Stimulated activated CD4-positive, alpha-beta T cell treated with anti-CD3 and anti-CD28 coated beads, Interleukin-2, amount 100 ng/mL, for 4 hours (primary cell): ENCODE measurements at regions not wholly inside any gene's neighbourhood (a gene's known extent, or its start where the extent isn't known, plus 50 kb on each side); places are given as distances from the start of the nearest gene placed in this dataset.

Source experiments
- DNase-seq: peaks from one replicate; pipeline ENCODE4 v3.0.0-alpha.2; 2020; ENCODE audit warnings: low read depth

DNA sequence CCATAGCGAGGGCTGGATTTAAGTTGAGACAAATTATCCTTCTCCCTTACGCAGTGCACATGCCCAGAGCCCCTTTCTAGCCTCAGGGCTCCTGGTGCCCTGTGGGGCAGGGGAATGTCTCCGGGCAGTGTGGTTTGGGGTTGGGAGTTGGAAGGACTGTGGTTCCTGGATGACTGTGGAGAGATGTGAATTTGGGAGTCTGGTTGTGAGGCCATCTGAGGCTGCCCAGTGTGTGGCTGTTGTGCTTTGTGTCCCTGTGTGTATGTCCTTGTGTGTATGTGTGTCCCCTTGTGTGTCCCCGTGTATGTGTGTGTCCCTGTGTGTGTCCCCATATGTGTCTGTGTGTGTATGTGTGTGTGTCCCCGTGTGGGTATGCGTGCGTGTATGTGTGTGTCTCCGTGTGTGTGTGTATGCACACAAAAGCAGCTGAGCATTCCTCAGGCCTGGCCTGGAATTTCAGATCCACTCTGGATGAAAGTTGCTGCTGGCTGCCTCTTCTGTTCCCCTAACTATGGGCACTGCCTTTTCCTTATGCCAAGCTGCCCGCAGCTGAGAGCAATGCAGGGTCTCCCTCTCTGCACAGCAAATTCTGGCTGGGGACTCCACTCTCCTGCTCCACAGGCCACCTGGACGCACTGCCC lies 65.4 kb downstream of the UBIAD1 start:
- DNase-seq: no peak

DNA sequence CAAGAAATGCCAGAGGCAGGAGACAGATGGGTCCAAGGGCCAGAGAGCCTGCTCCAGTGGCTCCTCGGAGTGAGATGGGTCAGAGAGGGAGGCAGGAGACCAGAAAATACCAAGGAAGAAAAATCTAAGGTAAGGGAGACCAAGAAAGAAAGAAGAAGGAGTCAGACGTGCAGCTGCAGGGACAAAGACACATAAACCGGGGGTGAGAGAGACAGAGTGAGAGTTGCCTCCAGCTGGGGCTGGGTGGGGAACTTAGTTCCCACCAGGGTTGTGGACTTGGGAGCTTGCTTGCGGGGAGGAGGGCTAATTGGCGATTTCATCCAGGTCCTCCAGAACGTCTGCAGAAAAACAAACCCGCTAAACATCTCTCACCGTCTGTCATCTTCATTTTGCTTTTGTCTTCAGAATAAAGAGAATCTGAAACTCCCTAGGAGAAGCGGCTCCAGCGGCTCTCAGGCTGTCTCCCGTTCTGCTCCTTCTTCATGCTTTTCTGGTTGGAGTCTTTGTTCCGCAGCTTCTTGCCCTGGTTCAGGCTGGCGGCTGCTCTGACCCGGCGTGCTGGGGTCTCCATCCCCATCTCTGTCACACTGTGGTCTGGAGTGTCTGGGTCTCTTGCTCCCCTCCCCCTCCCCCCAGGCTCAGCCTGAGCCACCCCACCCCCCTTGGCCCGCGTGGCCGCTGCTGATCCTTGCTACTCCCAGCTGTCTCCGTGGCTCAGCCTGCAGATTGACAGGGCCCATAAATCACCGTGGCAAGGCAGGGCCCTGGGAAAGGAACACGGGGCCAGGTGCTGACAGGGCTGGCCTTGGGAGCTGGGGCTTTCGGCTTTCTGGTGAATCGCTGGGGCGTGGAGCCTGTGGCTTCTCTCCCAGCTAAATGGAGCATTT lies 66.6 kb downstream of the UBIAD1 start:
- DNase-seq: no peak

DNA sequence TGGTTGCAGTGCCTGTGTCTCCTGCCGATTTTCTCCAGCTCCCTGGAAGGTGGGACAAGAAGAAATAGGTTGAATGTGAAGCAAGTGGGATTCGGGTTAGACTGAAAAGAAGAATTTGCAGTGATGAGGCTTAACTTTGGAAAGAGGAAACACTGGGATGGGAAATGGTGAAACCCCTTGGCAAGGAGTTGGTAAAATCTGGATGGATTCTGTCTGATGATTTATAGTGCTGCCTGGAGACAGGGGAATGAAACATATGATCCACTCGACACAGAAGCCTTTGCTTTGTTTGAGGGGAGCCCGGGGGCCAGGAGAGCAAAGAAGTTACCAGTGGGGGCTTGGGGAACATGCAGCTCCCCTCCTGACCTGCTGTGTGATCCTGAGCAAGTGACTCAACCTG lies 67.2 kb downstream of the UBIAD1 start:
- no peak for DNase-seq

DNA sequence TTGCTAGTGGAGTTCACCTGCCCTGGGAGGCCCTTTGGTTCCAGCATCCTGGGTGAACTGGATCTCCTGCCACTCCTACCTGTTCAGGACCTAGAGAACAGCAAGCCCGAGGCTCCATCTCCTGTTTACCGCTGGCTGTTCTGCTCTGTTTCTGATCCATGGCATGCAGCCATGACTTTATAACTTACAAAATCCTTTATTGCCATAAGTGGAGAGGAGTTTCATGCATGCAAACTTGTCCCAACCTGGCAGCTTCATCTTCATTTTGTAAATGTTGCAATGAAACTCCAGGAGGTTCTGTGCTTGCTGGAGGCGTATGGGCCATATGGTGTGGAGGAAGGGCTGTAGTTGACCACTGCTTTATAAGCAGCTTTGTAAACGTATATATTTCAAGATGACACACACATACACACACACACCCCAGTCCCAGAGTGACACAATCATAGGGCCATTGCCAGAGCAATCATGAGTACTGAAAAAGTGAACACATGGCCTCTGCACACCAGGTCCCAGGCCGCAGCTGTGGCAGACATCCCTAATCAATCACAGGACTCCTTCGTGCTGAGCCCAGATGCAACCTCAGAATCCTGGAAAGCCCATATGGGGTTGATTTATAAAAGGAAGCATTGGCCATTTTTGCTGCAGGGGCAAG lies 69.0 kb downstream of the UBIAD1 start:
- no peak for DNase-seq

DNA sequence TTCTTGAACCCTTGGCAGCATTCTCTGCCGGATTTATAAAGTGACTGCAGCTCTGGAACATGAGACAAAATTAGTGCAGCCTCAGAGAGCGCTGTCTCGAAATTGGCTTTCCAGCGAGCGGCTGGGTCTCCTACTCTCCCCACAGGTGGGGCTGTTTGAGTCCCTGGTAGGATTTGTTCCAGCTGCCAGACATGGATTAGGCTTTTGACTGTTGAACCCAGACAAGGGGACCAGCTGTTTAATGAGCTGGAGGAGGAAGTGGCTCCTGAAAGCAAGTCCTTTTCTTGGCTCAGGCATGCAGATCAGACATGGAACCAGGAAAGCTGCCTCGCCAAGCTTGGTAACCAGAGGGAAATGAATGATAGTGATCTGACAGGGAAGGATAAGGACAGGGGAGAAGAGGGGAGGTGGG lies 69.6 kb downstream of the UBIAD1 start:
- no peak for DNase-seq

DNA sequence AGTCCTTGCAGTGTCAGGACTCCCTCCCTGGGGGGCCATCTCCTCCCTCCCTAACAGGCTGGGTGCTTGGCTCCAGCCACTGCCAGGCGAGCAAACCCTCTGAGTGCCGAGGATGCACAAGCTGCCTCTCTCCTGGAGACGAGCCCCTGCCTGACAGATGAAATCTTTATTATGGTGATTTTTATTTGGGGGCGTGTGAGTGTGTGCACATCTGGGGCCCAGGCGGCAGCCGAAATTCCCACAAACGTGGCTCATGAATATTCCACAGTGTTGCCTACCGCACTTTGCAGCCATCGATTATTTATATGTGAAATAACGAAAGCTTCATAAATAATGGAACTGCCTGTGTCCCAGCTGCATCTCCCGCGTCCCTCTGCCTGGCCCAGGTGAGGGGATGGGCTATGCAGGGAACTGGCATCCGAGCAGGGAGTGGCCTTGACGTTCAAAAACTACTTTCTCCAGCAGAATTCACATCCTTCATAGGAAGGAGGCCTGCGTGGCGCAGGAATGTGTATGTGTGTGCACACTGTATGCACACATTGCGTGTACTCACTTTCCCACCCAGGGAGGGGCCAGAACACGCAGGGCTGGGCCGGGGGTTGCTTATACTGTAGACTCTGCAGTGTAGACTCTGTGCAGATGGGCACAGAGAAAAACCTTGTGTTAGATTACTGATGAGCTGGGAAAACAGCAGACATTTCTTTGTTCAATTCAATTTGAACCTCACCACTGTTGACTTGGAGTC lies 73.1 kb downstream of the UBIAD1 start:
- DNase-seq: no peak

DNA sequence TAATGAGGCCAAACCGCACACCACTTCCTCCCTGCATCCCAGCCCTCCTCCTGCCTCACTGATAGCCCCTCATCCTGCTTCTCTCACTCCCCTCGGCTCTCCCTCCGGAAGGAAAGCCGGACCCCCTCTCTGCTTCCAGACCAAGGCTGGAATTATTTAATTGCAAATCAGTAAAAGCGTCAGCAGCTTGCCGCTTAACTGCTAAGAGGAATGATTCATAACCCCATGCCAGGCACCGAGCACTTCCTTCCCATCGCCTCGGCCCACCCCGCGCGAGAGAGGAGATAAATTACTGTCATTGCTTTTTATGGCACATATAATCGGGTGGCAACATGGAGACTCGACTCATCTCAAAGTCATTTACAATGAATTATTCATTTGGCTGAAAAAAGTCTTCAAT lies 77.3 kb downstream of the UBIAD1 start:
- DNase-seq: no peak

DNA sequence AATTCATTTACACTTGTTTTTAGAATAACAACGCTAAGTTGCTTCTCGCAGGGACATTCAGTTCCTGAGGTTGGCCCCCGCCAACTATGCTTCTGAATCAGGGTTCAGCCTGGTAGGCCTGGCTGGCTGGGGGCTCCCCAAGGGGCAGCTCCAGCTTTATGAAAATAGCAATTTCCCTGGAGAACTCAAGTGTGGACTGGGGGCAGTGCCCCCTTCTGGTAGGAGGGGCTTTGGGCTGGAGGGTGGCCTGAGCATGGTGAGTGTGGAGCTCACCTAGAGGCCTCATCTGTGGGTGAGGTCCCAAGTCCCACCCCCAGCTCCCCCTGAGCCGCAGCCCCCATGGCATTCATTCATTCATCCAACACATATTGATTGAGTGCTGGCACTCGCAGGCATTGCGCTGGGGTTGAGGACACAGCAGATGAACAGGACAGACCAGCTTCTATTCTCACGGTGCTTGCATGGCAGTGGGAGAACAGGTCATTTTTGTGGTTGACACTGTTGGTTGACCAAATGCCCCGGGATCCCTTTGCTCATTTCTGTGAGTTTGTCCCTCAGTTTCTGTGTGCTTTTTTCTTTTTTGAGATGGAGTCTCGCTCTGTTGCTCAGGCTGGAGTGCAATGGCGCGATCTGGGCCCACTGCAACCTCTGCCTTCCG lies 79.2 kb downstream of the UBIAD1 start:
- no peak for DNase-seq

DNA sequence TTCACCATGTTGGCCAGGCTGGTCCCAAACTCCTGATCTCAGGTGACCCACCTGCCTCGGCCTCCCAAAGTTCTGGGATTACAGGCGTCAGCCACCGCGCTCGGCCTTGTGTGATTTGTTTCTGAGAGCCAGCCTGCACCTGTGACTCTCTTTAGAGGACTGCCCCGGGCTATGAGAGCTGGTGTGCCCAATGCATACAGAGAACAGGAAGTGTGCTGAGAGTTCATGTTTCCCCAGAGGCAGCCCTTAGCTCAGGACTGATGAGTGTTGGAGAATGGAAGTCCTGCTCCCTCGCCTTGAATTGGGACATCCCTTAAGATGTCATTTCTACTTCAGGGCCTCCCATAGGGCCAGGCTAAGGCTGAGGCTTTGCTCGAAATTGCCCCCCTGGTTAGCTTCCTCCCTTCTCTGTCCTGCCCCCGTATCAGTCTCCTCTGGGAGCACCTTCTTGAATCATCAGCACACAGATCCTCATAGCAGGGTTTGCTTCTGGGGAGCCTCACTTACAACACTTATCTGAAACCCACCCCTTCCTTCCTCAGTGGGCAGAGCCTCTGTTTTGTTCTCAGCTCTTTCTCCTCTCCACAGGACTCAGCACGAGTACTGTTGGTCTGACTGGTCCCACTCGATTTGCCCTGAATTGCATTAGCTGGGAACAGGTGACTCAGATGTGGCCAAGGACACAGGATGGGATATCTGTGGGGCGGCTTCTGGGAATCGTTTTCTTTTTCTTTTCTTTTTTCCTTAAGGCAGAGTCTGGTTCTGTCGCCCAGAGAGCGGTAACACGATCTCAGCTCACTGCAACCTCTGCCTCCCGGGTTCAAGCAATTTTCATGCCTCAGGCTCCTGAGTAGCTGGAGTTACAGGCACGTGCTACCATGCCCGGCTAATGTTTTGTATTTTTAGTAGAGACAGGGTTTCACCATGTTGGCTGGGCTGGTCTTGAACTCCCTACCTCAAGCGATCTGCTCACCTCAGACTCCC lies 80.1 kb downstream of the UBIAD1 start:
- no peak for DNase-seq

DNA sequence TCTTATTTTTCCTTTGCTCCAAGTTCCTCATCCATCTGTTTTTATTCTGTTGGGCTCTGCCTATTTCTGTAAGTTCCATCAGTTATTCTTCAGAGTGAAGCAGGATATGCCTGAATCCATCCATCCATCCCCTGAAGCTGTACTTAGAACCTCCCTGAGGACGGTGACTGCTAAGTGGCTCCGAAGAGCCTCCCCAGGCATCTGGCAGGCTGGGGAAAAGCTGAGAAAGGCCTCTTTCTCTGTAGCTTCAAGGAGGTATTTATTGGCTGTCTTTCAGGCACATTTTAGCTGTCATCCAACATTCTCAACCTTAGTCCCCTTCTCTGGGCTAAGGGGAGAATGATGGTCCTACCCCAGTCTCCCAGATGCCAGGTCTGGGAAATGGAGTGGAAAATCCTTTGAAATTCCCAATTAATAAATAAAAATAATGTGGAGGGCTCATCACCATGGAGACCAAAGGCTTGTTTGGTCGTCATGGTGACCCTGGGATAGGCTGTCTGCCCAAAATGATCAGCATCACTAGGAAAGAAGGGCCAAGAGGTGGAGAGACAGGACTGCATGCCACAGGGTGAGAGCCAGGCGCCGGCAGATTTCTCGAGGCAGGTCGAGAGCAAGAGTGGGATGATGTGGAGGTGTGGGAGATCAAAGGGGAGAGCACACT lies 82.0 kb downstream of the UBIAD1 start:
- DNase-seq: no peak

DNA sequence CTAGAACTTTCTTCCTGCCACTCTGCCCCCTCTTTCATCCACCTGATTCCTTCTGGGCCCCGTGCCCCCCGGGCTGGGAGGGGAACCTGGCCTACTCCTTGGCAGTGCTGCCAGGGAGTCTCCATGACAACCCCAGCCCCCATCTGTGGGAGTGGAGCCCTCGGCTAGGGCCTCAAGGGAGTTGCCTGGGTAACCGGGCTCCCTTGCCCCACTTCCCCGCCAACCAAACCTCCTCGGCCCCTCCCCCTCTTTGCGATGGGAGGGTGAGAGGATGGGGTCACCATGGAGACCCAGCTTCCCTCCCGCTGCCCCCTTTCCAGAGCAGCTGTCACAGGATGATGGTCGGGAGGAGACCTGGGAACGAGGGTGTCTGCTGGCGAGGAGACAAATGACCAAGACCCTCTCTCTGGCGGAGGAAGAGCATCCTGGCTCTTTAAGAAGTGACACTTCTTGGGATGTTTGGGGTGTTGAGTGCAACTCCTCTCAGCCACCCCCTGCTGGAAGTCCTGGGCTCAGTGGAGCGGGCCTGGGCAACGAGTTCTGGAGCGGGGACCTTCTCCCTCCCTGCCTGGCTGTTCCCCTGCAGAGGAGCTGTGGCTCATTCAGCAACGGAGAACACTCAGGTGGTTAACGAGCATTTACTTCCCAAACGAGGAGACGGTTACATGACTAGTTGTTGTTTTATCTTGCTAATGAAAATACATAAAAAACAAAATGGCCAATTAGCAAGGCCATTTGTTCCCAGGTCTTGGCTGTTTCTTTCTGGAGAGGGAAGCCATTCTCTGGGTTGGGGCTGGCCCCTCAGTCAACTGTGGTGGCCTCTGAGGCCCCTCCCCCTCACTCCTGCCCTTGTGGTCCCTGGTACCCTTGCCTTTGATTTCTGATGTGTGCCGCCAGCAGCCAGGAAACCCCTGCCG lies 82.8 kb downstream of the UBIAD1 start:
- DNase-seq: no peak

DNA sequence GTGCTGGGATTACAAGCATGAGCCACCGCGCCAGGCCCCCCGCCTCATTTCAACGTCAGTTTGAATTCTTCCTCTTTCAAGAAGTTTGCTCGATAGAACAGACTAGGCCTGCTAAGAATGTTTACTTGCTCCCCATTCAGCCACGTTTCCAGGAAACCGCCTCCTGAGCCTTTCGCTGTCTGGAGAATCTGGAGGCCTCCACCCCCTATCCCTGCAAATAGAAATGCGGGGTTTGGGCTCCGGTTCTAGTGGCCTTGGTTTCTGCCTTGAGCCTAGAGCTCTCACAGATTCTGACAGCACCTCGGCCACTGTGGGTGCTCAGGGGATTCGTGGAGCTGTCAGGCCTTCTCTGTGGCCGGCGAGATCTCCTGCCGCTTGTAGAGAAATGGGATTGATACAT lies 84.3 kb downstream of the UBIAD1 start:
- no peak for DNase-seq

DNA sequence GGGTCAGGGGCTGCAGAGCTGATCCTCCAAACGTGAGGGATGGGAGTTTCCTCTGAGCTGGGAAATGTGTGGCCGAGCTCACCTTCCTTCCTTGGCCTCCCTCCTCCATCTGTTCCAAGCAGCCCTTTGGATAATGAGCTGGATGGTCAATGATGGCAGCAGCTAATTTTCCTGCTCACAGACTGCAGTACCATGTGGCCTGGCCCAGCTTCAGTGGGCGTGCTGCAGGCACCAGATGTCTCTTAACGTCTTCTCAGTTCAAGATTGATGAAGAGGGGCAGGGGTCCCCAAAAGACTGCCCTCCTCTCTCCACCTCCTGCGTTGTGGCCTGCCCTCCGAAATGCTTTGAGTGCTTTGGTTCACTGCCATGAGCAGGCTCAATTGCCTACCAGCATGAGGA lies 86.0 kb downstream of the UBIAD1 start:
- no peak for DNase-seq

DNA sequence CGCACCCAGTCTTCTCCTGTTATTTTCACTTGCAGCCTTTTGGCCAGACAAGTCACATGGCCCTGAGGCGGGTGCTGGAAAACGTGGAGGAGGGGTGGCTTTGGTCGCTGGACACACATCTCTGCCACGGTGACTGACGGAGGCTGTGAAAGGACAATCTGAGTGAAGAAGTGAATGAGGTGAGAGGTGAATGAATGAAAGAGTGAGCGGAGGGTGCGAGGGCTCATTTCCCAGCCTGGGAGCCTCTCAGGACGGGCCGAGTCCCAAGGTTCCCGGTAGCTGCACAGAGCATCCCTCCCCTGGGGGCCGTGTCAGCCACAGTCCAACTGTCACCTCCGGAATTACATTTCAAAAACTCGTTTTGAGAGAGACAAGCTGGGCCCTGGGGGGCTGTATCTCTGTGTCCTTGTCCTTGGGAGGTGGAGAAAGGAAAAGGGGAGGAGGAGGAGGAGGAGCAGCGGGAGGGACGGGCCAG lies 89.6 kb downstream of the UBIAD1 start:
- no peak for DNase-seq

DNA sequence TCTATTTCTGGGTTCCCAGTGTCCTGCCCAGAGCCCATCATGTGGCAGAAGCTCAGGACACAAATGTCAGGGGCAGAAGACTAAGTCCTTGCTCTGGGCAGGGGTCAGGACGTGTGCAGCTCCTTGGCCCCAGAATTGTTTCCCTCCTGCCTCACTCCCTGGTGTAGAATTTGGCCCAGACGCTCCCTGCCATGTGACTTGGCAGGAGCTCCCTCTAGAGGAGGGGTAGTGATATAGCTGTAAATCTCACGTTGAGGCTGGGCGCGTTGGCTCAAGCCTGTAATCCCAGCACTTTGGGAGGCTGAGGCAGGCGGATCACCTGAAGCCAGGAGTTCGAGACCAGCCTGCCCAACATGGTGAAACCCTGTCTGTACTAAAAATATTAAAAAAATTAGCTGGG lies 91.2 kb downstream of the UBIAD1 start:
- DNase-seq: no peak

DNA sequence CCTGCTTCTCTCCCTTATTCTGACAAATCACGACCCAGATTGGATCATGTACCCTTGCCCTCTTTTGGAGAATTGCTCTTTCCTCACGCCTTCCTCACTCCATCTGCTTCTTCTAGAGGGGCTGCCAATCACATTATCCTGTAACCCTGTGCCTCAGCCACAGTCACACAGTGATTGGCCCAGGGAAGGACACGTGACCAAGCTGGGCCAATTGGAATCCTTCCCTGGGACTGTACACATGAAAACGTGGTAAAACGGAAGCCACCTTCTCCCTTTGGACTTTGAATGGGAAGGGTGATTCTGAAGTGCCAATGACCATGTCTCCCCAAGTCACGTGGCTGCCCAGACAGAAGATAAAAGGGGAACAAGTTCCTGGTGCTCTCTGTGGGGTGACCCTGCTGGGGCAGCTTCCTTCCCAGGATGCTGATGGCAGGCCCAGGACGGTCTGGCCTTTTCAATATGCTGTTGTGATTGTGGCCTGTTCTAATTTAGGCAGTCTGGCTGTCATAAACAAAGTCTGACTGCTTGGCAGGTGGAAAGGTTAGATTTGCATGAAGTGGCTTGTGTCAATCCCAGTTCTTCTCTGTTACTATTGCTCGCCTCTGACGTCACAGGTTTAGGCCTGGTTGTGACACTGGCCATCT lies 92.9 kb downstream of the UBIAD1 start:
- no peak for DNase-seq

DNA sequence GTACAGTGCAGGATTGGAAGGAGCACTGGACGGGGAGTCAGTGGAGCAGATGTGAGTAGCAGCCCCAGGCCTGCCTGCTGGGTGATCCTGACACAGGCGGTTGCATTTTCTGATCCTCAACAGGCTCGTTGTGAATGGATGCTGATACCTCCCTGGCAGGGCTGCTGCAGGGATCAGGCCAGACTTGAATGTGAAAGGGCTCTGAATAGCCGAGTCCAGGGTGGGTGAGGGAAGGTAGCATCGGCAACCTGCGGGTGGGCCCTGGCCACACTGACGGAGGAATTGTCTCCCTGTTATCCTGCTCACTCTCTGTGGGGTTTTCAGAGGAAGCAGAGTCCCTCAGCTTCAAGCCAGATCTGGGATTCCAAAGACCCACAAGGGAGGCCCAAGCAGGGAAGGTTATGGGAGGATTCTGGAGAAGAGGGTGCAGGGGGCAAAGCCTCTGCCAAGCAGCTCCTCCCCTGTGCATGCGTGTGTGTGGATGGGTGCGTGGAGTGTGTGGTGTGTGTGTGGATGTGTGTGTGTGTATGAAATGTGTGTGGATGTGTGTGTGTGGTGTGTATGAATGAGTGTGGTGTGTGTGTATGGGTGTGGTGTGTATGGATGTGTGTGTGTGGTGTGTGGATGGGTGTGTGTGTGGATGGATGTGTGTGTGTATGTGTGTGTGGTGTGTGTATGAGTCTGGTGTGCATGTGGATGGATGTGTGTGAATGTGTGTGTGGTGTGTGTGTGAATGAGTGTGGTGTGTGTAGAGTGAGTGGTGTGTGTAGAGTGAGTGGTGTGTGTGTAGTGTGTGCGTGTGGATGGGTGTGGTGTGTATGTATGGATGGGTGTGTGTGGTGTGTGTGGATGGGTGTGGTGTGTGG lies 100.3 kb downstream of the UBIAD1 start:
- no peak for DNase-seq
